A673 (cell line): ENCODE measurements at regions not wholly inside any gene's neighbourhood (a gene's known extent, or its start where the extent isn't known, plus 50 kb on each side); places are given as distances from the start of the nearest gene placed in this dataset.

Experiments used
- BruUV-seq: library from RNA; stranded (reverse); fragments of 400-500 nt; replicated peaks from 2 replicates; lab custom pipeline; 2021; lab: Mats Ljungman, UMichigan
- CTCF ChIA-PET: fragments of 300-600 bp; sonication (Branson Sonifier 250); formaldehyde crosslinking; loops from one replicate; lab custom pipeline; 2022; ENCODE audit warnings: antibody characterized with exemption; lab: Charles Lee
- POLR2A ChIA-PET: fragments of 300-600 bp; sonication (Branson Sonifier 250); formaldehyde crosslinking; loops from one replicate; lab custom pipeline; 2022; ENCODE audit warnings: antibody characterized with exemption; ENCODE audit not compliant: low non-redundant PET; lab: Charles Lee
- DNase-seq: peaks from one replicate; pipeline ENCODE4 v3.0.0-alpha.2; 2015; ENCODE audit warnings: low spot score
- H3K27ac ChIP-seq: fragments of 200-600 bp; sonication (generic); 2 replicates; pipeline ENCODE4 v1.5.1; 2016; ENCODE audit warnings: mixed run types, low read depth, mild to moderate bottlenecking, mixed read lengths, antibody characterized with exemption, low read length; ENCODE audit not compliant: poor library complexity, severe bottlenecking
- H3K27me3 ChIP-seq: fragments of 200-600 bp; sonication (generic); replicated peaks from 2 replicates; pipeline ENCODE4 v1.6.1; 2017; ENCODE audit warnings: mixed run types, low read depth, mild to moderate bottlenecking, mixed read lengths, antibody characterized with exemption, low read length; ENCODE audit not compliant: insufficient read depth, poor library complexity
- H3K36me3 ChIP-seq: fragments of 200-600 bp; sonication (generic); 2 replicates; pipeline ENCODE4 v1.6.1; 2016; ENCODE audit warnings: mixed run types, mild to moderate bottlenecking, mixed read lengths, antibody characterized with exemption, low read length; ENCODE audit not compliant: insufficient read depth, poor library complexity, severe bottlenecking
- H3K4me1 ChIP-seq: fragments of 200-600 bp; sonication (generic); 2 replicates; pipeline ENCODE4 v1.6.1; 2017; ENCODE audit warnings: mixed run types, mild to moderate bottlenecking, mixed read lengths, antibody characterized with exemption, low read length; ENCODE audit not compliant: insufficient read depth, poor library complexity, severe bottlenecking
- H3K4me3 ChIP-seq: fragments of 200-600 bp; sonication (generic); 2 replicates; pipeline ENCODE4 v1.5.1; 2016; ENCODE audit warnings: low read depth, mixed run types, mild to moderate bottlenecking, mixed read lengths, low read length; ENCODE audit not compliant: poor library complexity, severe bottlenecking
- H3K9me3 ChIP-seq: fragments of 200-600 bp; sonication (generic); 2 replicates; pipeline ENCODE4 v1.6.1; 2016; ENCODE audit warnings: mixed run types, low read depth, mild to moderate bottlenecking, mixed read lengths, antibody characterized with exemption, low read length; ENCODE audit not compliant: poor library complexity, severe bottlenecking
- EZH2 ChIP-seq: fragments of 200-600 bp; sonication (generic); IDR thresholded peaks from 2 replicates; pipeline ENCODE4 v1.6.1; 2017; ENCODE audit warnings: borderline replicate concordance, low read depth, mild to moderate bottlenecking, mixed read lengths, antibody characterized with exemption, low read length; ENCODE audit not compliant: poor library complexity, severe bottlenecking
- intact Hi-C: fragments of 100-400 bp; cut with micrococcal nuclease; formaldehyde crosslinking; loops from one replicate; pipeline ENCODE4 v1.10.0; 2022; ENCODE audit not compliant: unreplicated experiment
- TF ChIP-seq, protein P1 (sequence below): fragments of 300-800, 200-600 bp; sonication (generic); conservative IDR thresholded peaks from 2 replicates; pipeline ENCODE4 v1.5.1; 2017; ENCODE audit warnings: low read depth, mild to moderate bottlenecking, antibody characterized with exemption, low read length, moderate library complexity, mixed read lengths

DNA sequence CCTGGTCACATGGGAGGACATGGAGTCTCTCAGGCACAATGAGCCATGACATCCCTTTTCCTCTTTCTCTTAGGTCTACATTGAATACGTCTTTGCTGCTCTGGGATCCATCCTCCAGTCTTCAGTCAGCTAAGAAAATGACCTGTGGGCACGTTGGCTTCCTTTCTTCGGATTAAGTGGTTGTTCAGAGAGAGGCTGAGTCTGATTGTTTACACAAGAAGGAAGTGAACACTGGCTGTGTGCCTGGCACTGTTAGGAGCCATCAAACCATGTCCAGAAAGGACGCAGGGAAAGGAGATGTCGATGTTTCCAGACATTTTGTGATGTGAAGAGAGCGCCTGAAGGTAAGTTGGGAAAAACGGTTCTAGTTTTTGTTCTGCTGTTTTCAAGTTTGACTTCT is 309.9 kb upstream of the CDYL start:
- BruUV-seq: no TSS peak
- no peak for DNase-seq
- Histone ChIP-seq H3K9me3 (no peaks in the 10 kb centered on the region), H3K27me3 (no peaks in the 10 kb centered on the region), H3K4me1 (no peaks in the 10 kb centered on the region), H3K36me3 (no peaks in the 10 kb centered on the region), H3K4me3 (no peak overlapping the region), H3K27ac (no peak overlapping the region)
- CTCF ChIA-PET: no interaction called here
- POLR2A ChIA-PET: no interaction called here
- intact Hi-C loops: no loop called here
- TF ChIP-seq, protein P1, sequence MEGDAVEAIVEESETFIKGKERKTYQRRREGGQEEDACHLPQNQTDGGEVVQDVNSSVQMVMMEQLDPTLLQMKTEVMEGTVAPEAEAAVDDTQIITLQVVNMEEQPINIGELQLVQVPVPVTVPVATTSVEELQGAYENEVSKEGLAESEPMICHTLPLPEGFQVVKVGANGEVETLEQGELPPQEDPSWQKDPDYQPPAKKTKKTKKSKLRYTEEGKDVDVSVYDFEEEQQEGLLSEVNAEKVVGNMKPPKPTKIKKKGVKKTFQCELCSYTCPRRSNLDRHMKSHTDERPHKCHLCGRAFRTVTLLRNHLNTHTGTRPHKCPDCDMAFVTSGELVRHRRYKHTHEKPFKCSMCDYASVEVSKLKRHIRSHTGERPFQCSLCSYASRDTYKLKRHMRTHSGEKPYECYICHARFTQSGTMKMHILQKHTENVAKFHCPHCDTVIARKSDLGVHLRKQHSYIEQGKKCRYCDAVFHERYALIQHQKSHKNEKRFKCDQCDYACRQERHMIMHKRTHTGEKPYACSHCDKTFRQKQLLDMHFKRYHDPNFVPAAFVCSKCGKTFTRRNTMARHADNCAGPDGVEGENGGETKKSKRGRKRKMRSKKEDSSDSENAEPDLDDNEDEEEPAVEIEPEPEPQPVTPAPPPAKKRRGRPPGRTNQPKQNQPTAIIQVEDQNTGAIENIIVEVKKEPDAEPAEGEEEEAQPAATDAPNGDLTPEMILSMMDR: no peak
- no peak for TF ChIP-seq EZH2

DNA sequence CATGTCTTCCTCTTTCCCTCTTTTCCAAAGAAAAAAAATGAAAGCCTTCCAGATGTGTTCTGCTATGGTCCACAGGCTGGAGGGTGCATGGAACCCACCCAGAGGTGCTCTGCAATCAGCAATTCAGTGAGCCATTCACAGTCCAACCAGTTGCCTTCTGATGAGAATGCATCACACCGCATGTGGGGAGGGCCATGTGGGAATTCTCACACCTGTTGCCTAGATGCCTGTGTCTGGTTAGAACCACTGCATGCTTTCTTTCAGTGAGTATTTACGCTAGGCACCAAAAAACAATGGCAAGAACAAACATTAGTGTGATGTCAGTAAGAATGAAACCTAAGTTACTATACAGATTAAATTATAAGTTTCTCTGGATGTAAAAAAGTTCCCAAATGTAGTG is 311.6 kb upstream of the CDYL start:
- no peaks in the 10 kb centered on the region for H3K27me3 ChIP-seq
- DNase-seq: no peak
- intact Hi-C loops: no loop called here
- H3K27ac ChIP-seq: no peak overlapping the region
- POLR2A ChIA-PET: no interaction called here
- TF ChIP-seq, protein P1: no peak
- TF ChIP-seq EZH2: no peak
- CTCF ChIA-PET: no interaction called here
- H3K9me3 ChIP-seq: no peaks in the 10 kb centered on the region
- H3K36me3 ChIP-seq: no peaks in the 10 kb centered on the region
- BruUV-seq: no TSS peak
- H3K4me1 ChIP-seq: no peaks in the 10 kb centered on the region
- no peak overlapping the region for H3K4me3 ChIP-seq

DNA sequence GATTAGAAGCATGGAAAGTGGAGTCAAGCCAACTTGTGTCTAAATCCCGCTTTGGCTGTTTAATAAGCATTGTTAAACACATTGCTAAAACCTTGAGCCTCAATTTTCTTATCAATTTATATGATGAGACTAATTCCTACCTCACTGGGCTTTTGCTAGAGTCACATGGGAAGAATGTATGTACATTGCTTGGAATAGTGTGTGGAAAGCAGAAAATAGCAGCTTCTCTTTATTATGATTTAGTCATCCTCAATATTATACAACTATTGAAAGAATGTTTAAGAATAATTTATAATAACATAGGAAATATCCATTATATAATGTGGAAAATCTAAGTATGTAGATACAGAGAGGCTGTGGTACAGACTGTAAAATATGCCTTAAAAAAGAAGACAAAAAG is 313.0 kb upstream of the CDYL start:
- BruUV-seq: no TSS peak
- H3K9me3 ChIP-seq: no peaks in the 10 kb centered on the region
- TF ChIP-seq EZH2: no peak
- TF ChIP-seq, protein P1: no peak
- intact Hi-C loops: no loop called here
- no peak for DNase-seq
- no peaks in the 10 kb centered on the region for H3K27me3 ChIP-seq
- no peak overlapping the region for H3K4me3 ChIP-seq
- ChIA-PET POLR2A (no interaction called here), CTCF (no interaction called here)
- no peaks in the 10 kb centered on the region for H3K4me1 ChIP-seq
- no peak overlapping the region for H3K27ac ChIP-seq
- no peaks in the 10 kb centered on the region for H3K36me3 ChIP-seq
